ENCODE measurements at regions not wholly inside any gene's neighbourhood (a gene's known extent, or its start where the extent isn't known, plus 50 kb on each side); places are given as distances from the start of the nearest gene placed in this dataset.
A peak's percentile ranks its signal among the peaks of the same experiment; 100 is the strongest.

DNA sequence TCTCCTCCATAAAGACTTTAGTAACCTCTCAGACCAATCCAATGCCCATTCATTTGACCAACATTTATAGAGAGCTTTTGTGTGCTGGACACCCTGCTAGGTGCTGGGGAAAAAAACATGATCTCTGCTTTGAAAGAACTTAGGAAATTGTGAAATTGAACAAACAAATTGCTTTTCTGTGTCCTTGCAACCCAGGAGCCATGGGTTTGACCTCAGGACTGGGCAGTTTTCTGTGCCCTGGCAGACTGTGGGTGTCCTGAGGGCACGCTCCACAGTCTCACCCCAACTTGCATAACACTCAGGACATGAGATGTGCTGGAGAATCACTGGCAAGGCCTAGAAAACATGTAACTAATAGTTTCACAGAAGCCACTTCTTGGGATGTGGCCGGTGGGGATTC lies 429.1 kb upstream of the ZMIZ1 start:
- no peak for DNase-seq

GRCh38 chr10:78640796-78641636 lies 427.8 kb upstream of the ZMIZ1 start:
- no peak for DNase-seq

DNA sequence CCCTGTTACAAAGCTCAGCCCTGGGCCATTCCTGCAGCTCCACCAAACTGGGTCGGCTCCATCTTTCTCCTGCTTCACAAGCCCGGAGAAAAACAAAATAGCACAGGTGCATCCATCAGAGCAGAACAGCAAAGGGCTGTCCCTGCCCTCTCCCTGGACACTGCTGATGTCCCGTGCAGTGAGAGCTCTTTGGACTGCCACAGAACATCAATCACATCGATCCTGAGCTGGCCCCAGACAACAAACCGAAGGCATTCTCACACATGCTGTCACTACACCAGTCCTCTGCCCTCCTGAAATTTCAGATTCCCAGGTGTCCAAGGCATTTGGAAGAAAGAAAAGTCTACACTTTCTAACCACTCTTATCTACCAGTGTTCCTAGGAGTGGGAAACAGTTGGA lies 427.1 kb upstream of the ZMIZ1 start:
- no peak for DNase-seq

DNA sequence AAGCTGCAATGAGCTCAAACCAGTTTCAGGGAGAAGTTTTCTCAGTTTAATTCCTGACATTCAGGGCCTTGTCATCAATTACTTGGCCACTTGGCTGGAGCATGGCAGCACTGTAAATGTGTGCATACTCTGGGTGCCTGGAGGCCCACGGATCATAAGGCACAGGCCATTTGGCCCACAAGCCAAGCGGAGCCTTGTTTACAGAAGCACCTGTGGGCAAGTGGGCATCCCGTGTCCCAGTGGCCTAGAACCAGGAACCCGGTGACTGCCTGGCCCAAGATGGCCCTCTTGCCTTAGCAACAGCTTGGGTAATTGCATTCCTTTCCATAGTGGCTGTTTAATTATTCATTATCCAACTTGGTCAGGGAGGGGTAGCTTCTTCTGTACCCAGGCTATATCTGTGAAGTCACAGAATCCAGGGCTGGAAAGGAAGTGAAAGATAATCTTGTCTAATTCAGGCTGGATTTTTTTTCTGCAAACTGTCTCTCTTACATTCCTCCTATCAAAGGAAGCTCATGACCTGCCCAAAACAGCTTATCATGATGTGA lies 426.4 kb upstream of the ZMIZ1 start:
- DNase-seq = no peak

DNA sequence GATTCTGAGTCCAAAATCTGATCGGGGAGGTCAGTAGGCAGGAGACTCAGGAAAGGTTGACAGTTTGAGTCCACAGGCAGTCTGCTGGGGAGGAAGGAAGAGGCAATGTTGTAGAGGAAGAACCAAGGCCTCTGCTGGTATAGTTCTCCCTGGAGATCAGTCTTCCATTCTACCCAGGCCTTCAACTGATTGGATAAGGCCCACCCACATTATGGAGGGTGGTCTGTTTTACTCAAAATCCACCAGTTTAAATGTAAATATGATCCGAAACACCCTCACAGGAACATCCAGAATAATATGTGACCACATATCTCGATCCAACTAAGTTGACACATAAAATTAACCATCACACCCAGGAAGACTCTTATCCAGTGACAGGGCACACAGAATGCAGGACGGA lies 425.3 kb upstream of the ZMIZ1 start:
- DNase-seq = no peak

- DNase-seq = no peak
Observed at GRCh38 chr10:78644550-78644949, 424.2 kb upstream of the ZMIZ1 start.

DNA sequence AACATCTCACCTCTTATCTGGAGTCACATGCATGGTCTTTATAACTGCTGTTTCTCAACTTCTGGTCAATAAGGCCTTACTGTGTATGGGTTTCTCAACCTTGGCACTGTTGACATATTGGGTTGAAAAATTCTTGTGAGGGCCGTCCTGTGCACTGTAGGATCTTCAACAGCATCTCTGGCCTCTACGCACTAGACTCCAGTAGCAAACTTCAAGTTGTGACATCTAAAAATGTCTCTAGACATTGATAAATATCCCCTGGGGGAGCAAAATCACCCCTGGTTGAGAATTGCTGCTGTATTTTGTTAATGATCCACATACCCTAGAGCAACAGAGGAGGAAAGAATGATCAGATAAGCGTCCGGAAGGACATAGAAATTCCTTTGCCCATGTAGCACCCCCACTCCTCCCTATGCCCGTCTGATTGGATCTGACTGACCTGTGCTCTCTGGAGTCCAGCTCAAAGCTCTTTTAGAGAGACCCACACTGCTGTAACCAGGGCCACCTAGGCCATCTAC lies 423.5 kb upstream of the ZMIZ1 start:
- no peak for DNase-seq

DNA sequence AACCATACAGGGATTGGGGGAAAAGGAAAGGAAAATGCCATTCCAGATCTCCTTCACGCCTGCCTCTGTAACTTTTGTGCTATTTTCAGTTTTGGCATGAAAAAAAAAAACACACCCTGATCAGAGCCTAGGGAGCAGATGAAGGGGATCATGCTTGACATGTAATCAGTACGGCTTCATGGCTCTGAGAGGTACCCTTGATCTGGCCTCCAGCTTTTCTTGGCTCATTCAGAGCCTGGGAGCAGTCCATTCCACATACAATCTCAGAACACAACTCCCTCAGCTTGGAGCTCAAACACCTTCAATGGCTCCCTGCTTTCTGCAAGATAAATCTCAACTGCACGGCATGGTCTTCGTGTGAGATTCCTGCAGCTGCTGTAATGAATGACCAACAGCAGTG lies 422.8 kb upstream of the ZMIZ1 start:
- DNase-seq = no peak

DNA sequence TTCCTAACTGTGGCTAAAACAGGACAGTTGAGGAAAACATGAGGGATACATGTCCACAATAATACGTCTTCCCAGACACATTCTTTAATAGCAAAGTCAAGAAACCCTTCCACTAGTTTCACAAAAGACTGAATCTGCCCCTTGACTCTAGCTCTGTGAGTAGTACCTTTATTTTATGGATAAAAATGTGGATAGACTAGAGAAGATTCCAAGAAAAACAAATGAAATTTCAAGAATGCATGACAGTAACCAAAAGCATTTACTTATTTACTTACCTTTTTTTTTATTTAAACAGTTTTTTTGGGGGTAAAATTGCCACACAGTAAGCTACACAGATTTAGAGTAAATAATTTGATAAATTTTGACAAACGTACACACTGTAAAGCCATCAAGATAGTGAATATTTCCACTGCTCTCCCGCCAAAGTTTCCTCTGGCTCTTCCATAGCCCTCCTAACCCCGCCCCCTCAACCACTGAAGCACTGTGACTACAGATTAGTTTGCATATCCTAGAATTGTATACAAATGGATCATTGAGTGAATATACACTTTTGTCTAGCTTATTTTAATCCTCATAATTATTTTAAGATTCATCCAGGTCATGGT lies 420.4 kb upstream of the ZMIZ1 start:
- DNase-seq = no peak

DNA sequence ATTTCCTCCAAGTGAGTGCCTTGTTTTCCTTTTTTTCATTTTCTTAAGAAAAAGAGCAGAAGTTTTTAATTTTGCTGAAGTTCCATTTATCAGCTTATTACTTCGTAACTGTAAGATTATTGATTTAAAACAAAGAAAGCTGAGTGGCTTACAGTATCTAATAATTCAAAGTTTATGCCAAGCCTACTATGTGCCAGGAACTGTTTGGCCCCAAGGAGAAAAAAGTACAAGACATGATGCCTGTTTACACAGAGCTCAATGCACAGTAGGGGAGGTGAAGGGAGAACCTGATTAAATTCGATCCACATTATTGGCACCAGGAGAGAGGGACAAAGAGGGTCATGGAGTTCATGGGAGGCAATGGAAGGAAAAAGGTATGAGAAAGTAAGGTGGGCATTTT lies 419.3 kb upstream of the ZMIZ1 start:
- DNase-seq = no peak

GRCh38 chr10:78650122-78650521 lies 418.6 kb upstream of the ZMIZ1 start:
- no peak for DNase-seq

DNA sequence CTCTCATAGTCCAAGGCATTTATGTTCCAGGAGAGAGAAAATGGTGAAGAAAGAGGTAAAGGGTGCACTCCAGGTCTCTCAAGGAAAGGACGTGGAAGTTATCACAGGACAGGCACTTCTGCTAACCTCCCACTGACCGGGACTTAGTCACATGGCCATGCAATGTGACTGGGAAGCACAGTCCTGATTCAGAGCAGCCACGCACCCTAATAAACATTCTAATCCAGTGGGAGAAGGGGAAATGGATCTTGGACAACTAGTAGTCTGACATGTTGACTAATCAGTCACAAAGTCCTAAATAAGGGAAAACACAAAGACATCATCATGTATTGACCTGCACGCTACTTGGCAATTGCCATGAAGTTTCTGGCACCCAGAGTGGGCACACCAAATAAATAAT lies 417.5 kb upstream of the ZMIZ1 start:
- DNase-seq = no peak

- no peak for DNase-seq
Observed at GRCh38 chr10:78653555-78653954, 415.2 kb upstream of the ZMIZ1 start.

DNA sequence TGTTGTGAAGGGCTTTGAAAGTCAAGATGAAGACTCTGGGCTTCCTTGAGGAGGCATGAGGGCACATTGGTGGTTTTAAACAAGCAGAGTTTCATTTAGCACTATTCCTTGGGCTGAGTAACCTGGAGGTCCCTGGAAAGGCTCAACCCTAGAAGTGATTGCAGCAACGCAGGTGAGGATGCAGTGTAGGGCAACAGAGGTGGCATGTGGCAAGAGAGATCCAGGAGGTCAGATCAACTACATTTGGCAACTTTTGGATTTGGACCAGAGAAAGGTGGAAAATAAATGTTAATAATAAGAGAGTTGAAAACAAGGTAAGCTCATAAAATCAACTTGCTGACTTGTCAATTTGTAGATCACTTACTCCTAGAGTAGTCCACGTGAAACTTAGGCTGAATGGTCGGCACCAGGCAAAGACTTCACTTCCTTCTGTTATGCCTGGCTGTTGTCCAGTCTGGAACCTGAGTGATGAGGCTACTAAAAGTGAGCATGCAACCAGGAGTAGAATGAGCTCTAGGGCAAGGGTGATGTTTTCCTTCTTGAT lies 414.6 kb upstream of the ZMIZ1 start:
- DNase-seq = no peak

GRCh38 chr10:78655979-78656378 lies 412.8 kb upstream of the ZMIZ1 start:
- DNase-seq = no peak

- DNase-seq = no peak
Observed at GRCh38 chr10:78656417-78657162, 412.2 kb upstream of the ZMIZ1 start.

DNA sequence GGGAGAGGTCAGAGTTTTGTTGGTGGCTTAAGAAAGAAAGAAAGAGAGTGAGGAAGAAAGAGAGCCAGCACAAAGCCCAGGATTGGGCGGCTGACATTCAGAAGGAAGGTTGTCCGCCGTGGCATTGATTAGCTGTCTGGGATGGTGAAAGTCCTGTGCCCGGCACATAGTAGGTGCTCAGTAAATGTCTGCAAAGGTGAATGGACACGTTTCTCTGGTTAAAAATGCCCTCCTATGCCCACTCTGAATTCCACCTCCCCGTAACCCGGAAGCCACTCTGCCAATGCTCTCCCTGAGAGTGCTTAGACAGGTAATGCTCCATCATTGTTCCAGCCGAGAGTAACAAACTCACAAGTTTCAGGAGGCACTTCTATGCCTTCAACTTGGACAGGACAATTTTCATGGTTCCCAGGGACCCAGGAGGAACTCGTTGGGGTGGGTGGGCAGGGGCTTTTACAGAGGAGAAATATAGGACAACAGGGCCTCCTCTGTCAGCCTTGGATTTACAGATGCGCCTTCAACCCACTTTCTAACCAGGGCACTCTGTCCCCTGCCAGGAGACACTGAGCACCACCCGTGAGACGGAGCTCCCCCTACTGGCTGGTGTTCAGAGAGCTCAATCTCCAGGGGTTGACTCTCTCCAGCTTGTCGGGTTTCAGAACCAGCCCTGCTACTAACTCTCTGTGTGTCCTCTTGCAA lies 411.5 kb upstream of the ZMIZ1 start:
- DNase-seq = peak; percentile 72

DNA sequence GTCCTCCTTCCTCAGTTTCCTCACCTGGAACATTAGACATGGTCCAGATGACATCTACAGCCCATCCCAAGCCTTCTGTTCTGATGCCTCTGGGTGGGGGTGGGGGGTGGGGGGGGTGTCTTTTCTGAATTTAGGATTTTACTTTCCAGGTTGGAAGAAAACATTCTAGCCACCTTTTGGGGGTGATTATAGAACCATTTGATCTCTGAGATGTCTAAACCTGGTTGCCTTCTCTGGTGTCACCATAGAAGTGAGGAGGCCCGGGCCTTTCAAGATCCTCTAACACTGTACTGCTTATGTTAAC lies 411.0 kb upstream of the ZMIZ1 start:
- DNase-seq = no peak

GRCh38 chr10:78658645-78659597 lies 409.8 kb upstream of the ZMIZ1 start:
- DNase-seq = no peak

- DNase-seq = no peak
Observed at GRCh38 chr10:78659598-78659967, 409.2 kb upstream of the ZMIZ1 start.

DNA sequence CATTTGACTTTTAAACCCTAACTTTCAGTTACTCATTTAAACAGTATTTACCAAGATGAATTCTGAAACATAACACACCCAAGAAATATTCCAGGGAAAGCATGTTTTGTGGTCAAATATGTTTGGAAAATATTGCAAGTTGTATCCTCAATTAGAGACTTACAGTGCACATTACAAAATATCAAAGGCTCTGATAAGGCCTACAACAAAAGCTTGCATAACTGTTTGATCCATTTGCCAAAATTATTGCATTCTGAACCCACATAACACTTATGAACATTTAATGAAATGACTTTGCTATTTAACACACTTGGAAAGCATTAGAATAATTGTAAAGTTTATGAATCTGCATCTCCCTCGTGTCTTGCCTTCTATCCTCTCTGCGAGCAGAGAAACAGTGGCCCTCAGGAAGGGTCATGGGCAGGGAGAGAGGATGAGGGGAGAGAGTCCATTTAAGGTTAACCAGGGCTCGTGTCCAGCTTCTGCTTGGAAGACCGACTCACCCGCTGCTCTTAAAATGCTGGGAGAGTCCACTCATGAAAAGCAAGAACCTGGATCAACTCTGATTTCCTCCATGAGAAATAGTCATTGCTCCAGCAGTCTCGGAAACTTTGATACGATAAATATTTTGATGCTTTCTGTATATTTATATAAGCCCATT lies 408.2 kb upstream of the ZMIZ1 start:
- DNase-seq = no peak

Measured in stimulated activated CD4-positive, alpha-beta T cell treated with anti-CD3 and anti-CD28 coated beads, Interleukin-1b, Interleukin-23, amount 100 ng/mL, for 48 hours (primary cell).